ENCODE measurements at regions not wholly inside any gene's neighbourhood (a gene's known extent, or its start where the extent isn't known, plus 50 kb on each side); places are given as distances from the start of the nearest gene placed in this dataset.

- peak in 1 of 42 donors; percentile 23 for DNase-seq
- intact Hi-C loops (cut with DNase I): no loop called here
Observed at GRCh38 chr6:167776906-167777627, 49.6 kb upstream of the AFDN start.

Measured in head of caudate nucleus (tissue), 42 donors.